ENCODE measurements at regions not wholly inside any gene's neighbourhood (a gene's known extent, or its start where the extent isn't known, plus 50 kb on each side); places are given as distances from the start of the nearest gene placed in this dataset.

GRCh38 chr16:79301051-79301450, 299.5 kb downstream of the MAF start (continued):
- TF ChIP-seq, protein P1, sequence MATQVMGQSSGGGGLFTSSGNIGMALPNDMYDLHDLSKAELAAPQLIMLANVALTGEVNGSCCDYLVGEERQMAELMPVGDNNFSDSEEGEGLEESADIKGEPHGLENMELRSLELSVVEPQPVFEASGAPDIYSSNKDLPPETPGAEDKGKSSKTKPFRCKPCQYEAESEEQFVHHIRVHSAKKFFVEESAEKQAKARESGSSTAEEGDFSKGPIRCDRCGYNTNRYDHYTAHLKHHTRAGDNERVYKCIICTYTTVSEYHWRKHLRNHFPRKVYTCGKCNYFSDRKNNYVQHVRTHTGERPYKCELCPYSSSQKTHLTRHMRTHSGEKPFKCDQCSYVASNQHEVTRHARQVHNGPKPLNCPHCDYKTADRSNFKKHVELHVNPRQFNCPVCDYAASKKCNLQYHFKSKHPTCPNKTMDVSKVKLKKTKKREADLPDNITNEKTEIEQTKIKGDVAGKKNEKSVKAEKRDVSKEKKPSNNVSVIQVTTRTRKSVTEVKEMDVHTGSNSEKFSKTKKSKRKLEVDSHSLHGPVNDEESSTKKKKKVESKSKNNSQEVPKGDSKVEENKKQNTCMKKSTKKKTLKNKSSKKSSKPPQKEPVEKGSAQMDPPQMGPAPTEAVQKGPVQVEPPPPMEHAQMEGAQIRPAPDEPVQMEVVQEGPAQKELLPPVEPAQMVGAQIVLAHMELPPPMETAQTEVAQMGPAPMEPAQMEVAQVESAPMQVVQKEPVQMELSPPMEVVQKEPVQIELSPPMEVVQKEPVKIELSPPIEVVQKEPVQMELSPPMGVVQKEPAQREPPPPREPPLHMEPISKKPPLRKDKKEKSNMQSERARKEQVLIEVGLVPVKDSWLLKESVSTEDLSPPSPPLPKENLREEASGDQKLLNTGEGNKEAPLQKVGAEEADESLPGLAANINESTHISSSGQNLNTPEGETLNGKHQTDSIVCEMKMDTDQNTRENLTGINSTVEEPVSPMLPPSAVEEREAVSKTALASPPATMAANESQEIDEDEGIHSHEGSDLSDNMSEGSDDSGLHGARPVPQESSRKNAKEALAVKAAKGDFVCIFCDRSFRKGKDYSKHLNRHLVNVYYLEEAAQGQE (IDR thresholded peaks at IDR 0.05; ENCODE audit: unreplicated experiment): no peak
- TF ChIP-seq POLR2AphosphoS5 (IDR thresholded peaks at IDR 0.05; ENCODE audit: low read depth): no peak
- TF ChIP-seq ZNF114 (CRISPR knock-in tag; IDR thresholded peaks at IDR 0.05): no peak
- TF ChIP-seq, protein P2, sequence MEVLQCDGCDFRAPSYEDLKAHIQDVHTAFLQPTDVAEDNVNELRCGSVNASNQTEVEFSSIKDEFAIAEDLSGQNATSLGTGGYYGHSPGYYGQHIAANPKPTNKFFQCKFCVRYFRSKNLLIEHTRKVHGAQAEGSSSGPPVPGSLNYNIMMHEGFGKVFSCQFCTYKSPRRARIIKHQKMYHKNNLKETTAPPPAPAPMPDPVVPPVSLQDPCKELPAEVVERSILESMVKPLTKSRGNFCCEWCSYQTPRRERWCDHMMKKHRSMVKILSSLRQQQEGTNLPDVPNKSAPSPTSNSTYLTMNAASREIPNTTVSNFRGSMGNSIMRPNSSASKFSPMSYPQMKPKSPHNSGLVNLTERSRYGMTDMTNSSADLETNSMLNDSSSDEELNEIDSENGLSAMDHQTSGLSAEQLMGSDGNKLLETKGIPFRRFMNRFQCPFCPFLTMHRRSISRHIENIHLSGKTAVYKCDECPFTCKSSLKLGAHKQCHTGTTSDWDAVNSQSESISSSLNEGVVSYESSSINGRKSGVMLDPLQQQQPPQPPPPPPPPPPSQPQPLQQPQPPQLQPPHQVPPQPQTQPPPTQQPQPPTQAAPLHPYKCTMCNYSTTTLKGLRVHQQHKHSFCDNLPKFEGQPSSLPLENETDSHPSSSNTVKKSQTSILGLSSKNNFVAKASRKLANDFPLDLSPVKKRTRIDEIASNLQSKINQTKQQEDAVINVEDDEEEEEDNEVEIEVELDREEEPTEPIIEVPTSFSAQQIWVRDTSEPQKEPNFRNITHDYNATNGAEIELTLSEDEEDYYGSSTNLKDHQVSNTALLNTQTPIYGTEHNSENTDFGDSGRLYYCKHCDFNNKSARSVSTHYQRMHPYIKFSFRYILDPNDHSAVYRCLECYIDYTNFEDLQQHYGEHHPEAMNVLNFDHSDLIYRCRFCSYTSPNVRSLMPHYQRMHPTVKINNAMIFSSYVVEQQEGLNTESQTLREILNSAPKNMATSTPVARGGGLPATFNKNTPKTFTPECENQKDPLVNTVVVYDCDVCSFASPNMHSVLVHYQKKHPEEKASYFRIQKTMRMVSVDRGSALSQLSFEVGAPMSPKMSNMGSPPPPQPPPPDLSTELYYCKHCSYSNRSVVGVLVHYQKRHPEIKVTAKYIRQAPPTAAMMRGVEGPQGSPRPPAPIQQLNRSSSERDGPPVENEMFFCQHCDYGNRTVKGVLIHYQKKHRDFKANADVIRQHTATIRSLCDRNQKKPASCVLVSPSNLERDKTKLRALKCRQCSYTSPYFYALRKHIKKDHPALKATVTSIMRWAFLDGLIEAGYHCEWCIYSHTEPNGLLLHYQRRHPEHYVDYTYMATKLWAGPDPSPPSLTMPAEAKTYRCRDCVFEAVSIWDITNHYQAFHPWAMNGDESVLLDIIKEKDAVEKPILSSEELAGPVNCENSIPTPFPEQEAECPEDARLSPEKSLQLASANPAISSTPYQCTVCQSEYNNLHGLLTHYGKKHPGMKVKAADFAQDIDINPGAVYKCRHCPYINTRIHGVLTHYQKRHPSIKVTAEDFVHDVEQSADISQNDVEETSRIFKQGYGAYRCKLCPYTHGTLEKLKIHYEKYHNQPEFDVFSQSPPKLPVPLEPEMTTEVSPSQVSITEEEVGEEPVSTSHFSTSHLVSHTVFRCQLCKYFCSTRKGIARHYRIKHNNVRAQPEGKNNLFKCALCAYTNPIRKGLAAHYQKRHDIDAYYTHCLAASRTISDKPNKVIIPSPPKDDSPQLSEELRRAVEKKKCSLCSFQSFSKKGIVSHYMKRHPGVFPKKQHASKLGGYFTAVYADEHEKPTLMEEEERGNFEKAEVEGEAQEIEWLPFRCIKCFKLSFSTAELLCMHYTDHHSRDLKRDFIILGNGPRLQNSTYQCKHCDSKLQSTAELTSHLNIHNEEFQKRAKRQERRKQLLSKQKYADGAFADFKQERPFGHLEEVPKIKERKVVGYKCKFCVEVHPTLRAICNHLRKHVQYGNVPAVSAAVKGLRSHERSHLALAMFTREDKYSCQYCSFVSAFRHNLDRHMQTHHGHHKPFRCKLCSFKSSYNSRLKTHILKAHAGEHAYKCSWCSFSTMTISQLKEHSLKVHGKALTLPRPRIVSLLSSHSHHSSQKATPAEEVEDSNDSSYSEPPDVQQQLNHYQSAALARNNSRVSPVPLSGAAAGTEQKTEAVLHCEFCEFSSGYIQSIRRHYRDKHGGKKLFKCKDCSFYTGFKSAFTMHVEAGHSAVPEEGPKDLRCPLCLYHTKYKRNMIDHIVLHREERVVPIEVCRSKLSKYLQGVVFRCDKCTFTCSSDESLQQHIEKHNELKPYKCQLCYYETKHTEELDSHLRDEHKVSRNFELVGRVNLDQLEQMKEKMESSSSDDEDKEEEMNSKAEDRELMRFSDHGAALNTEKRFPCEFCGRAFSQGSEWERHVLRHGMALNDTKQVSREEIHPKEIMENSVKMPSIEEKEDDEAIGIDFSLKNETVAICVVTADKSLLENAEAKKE (CRISPR knock-in tag; IDR thresholded peaks at IDR 0.05): no peak; the same call in 1 of the 2 replicates
- TF ChIP-seq NANOG (IDR thresholded peaks at IDR 0.05; ENCODE audit: borderline replicate concordance): no peak
- TF ChIP-seq STAT1 (IDR thresholded peaks at IDR 0.05; ENCODE audit: unreplicated experiment): no peak
